ENCODE measurements at regions not wholly inside any gene's neighbourhood (a gene's known extent, or its start where the extent isn't known, plus 50 kb on each side); places are given as distances from the start of the nearest gene placed in this dataset.
"Not testable (repeated sequence)": the region's sequence is repeated elsewhere in the genome, so short reads cannot be mapped to it uniquely, and the experiment has no call there.

DNA sequence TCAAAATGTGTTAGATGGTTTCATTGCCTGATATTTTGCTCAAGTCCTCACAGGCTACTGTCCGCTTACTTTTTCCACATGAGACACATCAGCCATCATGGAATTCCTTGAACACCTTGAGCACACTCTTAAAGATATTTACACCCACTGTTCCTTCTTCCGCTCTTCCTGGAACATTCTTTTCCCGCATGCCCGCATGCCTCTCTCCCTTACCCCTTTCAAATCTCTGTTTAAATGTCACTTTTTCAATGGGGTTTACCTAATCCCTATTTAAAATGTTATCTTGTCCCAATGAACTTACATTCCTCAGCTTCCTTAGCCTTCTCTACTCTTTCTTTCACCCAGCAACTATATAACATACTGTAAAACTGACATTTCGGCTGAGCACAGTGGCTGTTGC is 503.3 kb upstream of the PTCHD4 start:
- ATAC-seq (no peak), DNase-seq (no peak)
- ChIA-PET CTCF (interaction anchor here (1.1 kb wide), 1 partner anchor 11 kb away, joined by 3 read pairs; no protein-coding TSS in a partner anchor), POLR2A (interaction anchor here (0.5 kb wide), 1 partner anchor 21 kb away, joined by 5 read pairs; no protein-coding TSS in a partner anchor)
- no peaks in the 10 kb centered on the region for H3K4me1 Mint-ChIP-seq
- intact Hi-C loops (cut with DNase I, micrococcal nuclease) = no loop called here
- no peaks in the 10 kb centered on the region for H3K36me3 Mint-ChIP-seq (ENCODE audit: low read depth)
- H3K9me3 Mint-ChIP-seq (ENCODE audit: low read depth) = peaks cover 4% of the 10 kb centered on the region
- no peak overlapping the region for H3K4me3 Mint-ChIP-seq
- H3K27ac Mint-ChIP-seq = no peak overlapping the region
- H3K27me3 Mint-ChIP-seq = no peaks in the 10 kb centered on the region

DNA sequence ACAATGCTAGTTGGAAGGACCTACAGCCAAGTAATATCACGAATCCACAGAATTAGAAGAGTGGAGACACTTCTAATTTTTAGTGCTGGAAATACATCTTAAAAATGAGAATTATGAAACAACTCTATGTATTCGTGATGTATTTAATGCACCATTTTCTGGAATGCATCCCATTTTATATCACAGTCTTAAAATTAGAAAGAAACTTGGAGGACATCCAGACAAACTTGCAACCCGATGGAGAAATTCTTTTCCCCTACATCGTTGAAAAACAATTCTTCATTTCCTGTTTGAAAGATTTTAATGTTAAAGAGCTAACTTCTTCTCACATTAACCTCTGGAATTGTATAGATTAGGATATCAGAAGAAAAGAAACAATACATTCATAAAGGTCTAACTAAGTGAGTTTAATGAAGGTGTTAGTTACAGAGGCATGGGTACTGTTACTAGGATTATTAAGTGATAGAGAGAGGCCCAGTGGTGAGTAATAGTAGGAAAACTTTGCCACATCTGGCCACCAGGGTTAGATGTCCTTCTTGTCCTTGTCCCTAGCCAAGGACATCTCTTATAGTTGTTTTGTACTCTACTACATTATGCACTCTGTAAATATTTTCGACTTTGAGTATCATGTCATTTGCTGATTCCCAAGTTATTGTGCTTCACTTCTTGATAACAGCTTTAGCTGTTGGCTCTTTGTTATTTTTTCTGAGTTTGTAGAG is 502.4 kb upstream of the PTCHD4 start:
- POLR2A ChIA-PET = interaction anchor here (0.5 kb wide), 1 partner anchor 22 kb away, joined by 5 read pairs; no protein-coding TSS in a partner anchor
- intact Hi-C loops (cut with DNase I, micrococcal nuclease) = no loop called here
- H3K9me3 Mint-ChIP-seq (ENCODE audit: low read depth) = peaks cover 5% of the 10 kb centered on the region
- no peaks in the 10 kb centered on the region for H3K36me3 Mint-ChIP-seq (ENCODE audit: low read depth)
- CTCF ChIA-PET = interaction anchor here (1.1 kb wide), 1 partner anchor 10 kb away, joined by 3 read pairs; no protein-coding TSS in a partner anchor
- no peak overlapping the region for H3K4me3 Mint-ChIP-seq
- no peaks in the 10 kb centered on the region for H3K4me1 Mint-ChIP-seq
- H3K27me3 Mint-ChIP-seq = no peaks in the 10 kb centered on the region
- DNase-seq (no peak), ATAC-seq (no peak)
- H3K27ac Mint-ChIP-seq = no peak overlapping the region

DNA sequence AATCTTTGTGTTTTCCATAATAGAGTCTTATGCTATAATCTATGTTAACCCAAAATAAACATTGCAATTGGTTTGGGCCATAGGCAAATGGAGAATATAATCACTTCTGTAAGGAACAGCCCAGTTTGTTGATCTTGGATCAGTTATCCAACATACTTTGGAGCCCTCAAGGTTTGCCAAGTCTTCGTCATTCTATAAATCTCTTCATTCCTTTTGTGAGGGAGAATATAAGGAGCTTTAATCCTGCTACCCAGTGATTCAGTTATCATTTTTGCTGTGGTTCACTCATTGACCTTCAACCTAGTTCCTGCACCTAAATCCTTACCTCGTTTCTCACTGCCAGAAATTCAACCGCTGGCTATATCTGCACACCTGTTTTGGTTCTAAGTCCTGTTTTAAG is 500.3 kb upstream of the PTCHD4 start:
- no peak overlapping the region for H3K27ac Mint-ChIP-seq
- ChIA-PET POLR2A (no interaction called here), CTCF (no interaction called here)
- H3K27me3 Mint-ChIP-seq = no peaks in the 10 kb centered on the region
- peaks cover 5% of the 10 kb centered on the region for H3K9me3 Mint-ChIP-seq (ENCODE audit: low read depth)
- ATAC-seq = no peak
- DNase-seq = no peak
- H3K36me3 Mint-ChIP-seq (ENCODE audit: low read depth) = no peaks in the 10 kb centered on the region
- no peak overlapping the region for H3K4me3 Mint-ChIP-seq
- intact Hi-C loops (cut with DNase I, micrococcal nuclease) = no loop called here
- H3K4me1 Mint-ChIP-seq = no peaks in the 10 kb centered on the region

DNA sequence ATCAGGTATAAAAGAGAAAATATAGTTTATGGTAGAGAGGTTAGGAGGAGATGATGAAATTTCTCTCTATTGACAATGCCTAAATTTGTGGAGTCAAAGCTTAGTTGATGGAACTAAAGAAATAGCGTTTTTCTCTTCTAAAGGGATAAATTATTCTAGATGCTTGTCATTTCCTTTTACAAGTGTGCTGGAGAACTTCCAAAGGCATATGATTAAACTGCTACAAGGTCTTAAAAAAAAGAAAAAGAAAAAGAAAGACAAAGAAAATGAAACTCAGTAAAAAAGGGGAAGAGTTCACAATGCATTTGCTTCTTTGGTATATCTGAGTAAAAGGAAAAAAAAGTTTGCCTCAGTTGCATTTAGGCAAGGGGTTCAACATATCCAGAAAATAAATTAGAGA is 499.8 kb upstream of the PTCHD4 start:
- intact Hi-C loops (cut with DNase I, micrococcal nuclease) = no loop called here
- POLR2A ChIA-PET = no interaction called here
- Mint-ChIP-seq H3K9me3 (ENCODE audit: low read depth) (peaks cover 5% of the 10 kb centered on the region), H3K27me3 (no peaks in the 10 kb centered on the region), H3K4me3 (no peak overlapping the region), H3K36me3 (ENCODE audit: low read depth) (no peaks in the 10 kb centered on the region), H3K4me1 (no peaks in the 10 kb centered on the region), H3K27ac (no peak overlapping the region)
- DNase-seq (no peak), ATAC-seq (no peak)
- CTCF ChIA-PET = no interaction called here

DNA sequence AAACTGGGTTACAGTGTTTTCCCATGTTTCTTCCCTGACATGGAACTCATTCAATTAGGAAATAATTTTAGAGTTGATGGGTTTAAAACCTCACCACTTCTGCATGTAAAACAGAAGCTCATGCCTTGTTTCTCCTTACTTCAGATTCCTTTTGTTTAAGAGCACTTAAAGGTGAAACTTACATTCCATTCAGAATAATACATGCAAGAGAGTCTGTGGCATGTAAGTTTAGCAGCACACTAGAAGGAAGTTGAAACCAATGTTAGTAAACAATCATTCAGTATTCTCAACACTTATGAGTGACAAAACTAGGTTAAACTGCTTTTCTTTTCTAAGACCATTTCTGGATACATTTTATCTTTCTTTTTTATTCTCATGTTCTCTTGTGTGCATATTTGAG is 495.6 kb upstream of the PTCHD4 start:
- H3K27ac Mint-ChIP-seq = no peak overlapping the region
- no peaks in the 10 kb centered on the region for H3K27me3 Mint-ChIP-seq
- H3K9me3 Mint-ChIP-seq (ENCODE audit: low read depth) = peaks cover 1% of the 10 kb centered on the region
- POLR2A ChIA-PET = no interaction called here
- no peaks in the 10 kb centered on the region for H3K36me3 Mint-ChIP-seq (ENCODE audit: low read depth)
- CTCF ChIA-PET = no interaction called here
- DNase-seq (no peak), ATAC-seq (no peak)
- intact Hi-C loops (cut with DNase I, micrococcal nuclease) = no loop called here
- no peaks in the 10 kb centered on the region for H3K4me1 Mint-ChIP-seq
- no peak overlapping the region for H3K4me3 Mint-ChIP-seq

DNA sequence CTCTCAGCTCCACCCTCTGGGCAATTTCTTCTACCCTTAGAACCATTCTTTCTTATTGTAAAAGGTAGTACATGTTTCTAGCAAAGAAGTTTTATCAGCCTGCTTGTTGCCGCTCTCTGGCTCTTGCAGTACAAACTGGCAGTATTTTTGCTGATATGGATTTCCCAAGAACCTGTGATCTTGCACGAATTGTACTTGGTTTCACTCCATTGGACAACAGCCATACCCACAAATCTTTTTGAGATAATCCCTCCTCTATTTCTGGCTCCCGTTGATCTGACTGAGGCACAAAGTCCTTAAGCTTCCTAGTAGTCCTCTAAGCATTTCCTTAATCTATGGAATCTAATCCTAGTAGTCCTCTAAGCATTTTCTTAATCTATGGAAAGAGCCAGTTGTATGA is 487.0 kb upstream of the PTCHD4 start:
- ATAC-seq = no peak
- no peaks in the 10 kb centered on the region for H3K4me1 Mint-ChIP-seq
- CTCF ChIA-PET = no interaction called here
- H3K27me3 Mint-ChIP-seq = no peaks in the 10 kb centered on the region
- no peak for DNase-seq
- peaks cover 2% of the 10 kb centered on the region for H3K9me3 Mint-ChIP-seq (ENCODE audit: low read depth)
- POLR2A ChIA-PET = no interaction called here
- intact Hi-C loops (cut with DNase I, micrococcal nuclease) = no loop called here
- H3K4me3 Mint-ChIP-seq = no peak overlapping the region
- H3K27ac Mint-ChIP-seq = no peak overlapping the region
- H3K36me3 Mint-ChIP-seq (ENCODE audit: low read depth) = no peaks in the 10 kb centered on the region

DNA sequence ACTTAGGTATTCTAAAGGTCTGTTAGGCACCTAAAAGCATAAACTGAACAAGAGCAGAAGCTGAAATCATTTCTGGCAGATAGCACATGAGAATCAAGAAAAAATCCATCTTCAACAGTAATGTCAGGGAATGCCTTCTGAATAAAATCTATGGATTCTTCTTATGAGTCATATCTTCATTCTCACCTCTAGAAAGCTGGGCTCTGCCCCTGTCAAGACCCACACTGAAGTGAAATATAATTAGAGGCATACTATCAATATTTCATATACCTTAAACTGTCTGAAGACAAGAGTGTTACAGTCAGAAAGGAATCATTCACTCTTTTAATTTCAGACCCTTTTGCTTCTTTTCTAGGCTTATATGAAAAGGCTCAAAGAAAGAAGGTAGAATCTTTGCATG is 485.8 kb upstream of the PTCHD4 start:
- Mint-ChIP-seq H3K27me3 (no peaks in the 10 kb centered on the region), H3K4me3 (no peak overlapping the region), H3K9me3 (ENCODE audit: low read depth) (peaks cover 3% of the 10 kb centered on the region), H3K4me1 (no peaks in the 10 kb centered on the region), H3K36me3 (ENCODE audit: low read depth) (no peaks in the 10 kb centered on the region), H3K27ac (no peak overlapping the region)
- ChIA-PET POLR2A (no interaction called here), CTCF (interaction anchor here (0.6 kb wide), 1 partner anchor 259 kb away, joined by 3 read pairs; no protein-coding TSS in a partner anchor)
- no peak for DNase-seq
- ATAC-seq = no peak
- intact Hi-C loops (cut with DNase I, micrococcal nuclease) = no loop called here

DNA sequence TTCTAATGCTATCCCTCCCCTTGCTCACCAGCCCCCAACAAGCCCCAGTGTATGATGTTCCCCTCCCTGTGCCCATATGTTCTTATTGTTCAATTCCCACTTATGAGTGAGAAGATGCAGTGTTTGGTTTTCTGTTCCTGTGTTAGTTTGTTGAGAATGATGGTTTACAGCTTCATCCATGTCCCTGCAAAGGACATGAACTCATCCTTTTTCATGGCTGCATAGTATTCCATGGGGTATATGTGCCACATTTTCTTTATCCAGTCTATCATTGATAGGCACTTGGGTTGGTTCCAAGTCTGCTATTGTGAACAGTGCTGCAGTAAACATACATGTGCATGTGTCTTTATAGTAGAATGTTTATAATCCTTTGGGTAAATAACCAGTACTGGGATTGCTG is 480.2 kb upstream of the PTCHD4 start:
- H3K36me3 Mint-ChIP-seq (ENCODE audit: low read depth); intact Hi-C loops (cut with DNase I, micrococcal nuclease); H3K9me3 Mint-ChIP-seq (ENCODE audit: low read depth); H3K27me3 Mint-ChIP-seq; H3K4me3 Mint-ChIP-seq; CTCF ChIA-PET; ATAC-seq; POLR2A ChIA-PET; DNase-seq; H3K4me1 Mint-ChIP-seq; H3K27ac Mint-ChIP-seq: not testable (repeated sequence)

DNA sequence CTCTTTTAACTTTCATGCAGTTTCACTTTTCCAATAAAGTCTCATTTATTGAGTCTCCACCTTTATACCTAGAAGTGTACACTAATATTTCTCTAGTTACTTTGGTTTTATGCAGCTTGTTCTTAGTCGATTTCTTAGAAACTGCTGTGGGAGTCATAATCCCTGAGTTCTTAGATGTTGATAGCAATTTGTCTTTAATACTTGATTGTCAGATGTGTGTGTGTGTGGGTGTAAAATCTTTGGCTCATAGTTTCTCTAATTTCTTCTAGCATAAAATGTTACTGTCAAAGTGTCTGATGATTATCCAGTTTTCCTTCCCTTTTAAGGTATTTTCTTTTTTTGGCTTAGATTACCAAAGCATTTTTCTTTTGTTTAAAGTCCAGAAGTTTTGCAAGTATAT is 473.8 kb upstream of the PTCHD4 start:
- Mint-ChIP-seq H3K36me3 (ENCODE audit: low read depth) (no peaks in the 10 kb centered on the region), H3K27ac (no peak overlapping the region), H3K4me1 (no peaks in the 10 kb centered on the region), H3K4me3 (no peak overlapping the region), H3K9me3 (ENCODE audit: low read depth) (no peaks in the 10 kb centered on the region), H3K27me3 (no peaks in the 10 kb centered on the region)
- intact Hi-C loops (cut with DNase I, micrococcal nuclease) = no loop called here
- ATAC-seq (no peak), DNase-seq (no peak)
- ChIA-PET CTCF (no interaction called here), POLR2A (no interaction called here)

DNA sequence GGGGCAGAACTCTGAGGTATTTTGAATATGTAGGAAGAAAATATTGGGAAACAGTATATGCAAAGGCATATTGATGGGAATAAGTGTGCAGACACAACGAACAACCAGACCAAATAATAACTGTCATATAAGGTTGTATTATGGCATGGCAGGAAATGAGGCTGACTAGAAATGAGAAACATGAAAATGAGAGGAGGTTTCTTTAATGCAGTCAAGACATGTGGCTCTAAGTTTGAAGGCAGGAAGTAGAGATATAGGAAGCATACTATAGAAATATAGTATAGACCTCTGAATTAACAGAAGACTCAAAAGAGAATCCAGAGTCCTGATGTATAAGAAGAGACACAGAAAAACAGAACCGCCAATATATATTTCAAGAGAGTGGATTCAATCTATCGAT is 459.7 kb upstream of the PTCHD4 start:
- Mint-ChIP-seq H3K36me3 (ENCODE audit: low read depth) (no peaks in the 10 kb centered on the region), H3K27ac (no peak overlapping the region)
- CTCF ChIA-PET = no interaction called here

DNA sequence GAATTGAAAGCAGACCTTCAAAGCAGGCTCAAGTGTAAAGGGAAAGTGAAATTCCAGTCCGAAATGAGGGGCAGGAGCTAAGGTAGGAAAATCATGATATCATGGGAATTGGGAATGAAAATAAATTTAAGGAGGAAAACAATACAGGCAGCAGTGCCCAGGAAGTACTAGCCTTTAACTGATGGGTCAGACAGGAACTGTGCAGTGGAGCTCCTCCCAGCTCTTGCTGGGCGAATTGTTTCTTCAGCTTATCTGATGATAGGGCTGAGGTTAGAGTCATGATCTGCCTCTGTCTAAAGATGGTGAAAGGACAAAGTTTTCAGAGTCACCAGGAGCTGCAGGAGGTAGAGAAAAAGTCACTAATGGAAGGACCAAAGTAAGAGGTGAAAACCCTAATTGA is 457.9 kb upstream of the PTCHD4 start:
- Mint-ChIP-seq H3K9me3 (ENCODE audit: low read depth) (peaks cover 5% of the 10 kb centered on the region), H3K27ac (no peak overlapping the region), H3K27me3 (no peaks in the 10 kb centered on the region), H3K4me1 (no peaks in the 10 kb centered on the region), H3K4me3 (no peak overlapping the region), H3K36me3 (ENCODE audit: low read depth) (no peaks in the 10 kb centered on the region)
- ChIA-PET POLR2A (no interaction called here), CTCF (interaction anchor here (0.6 kb wide), 1 partner anchor 512 kb away, joined by 3 read pairs; no protein-coding TSS in a partner anchor)
- ATAC-seq = no peak
- intact Hi-C loops (cut with DNase I, micrococcal nuclease) = no loop called here
- DNase-seq = no peak

More for the DNA sequence above, 459.7 kb upstream of the PTCHD4 start:
- DNase-seq (no peak), ATAC-seq (no peak)
- H3K9me3 Mint-ChIP-seq (ENCODE audit: low read depth) = peaks cover 5% of the 10 kb centered on the region
- POLR2A ChIA-PET = no interaction called here
- intact Hi-C loops (cut with DNase I, micrococcal nuclease) = no loop called here
- H3K4me1 Mint-ChIP-seq = no peaks in the 10 kb centered on the region
- no peak overlapping the region for H3K4me3 Mint-ChIP-seq
- H3K27me3 Mint-ChIP-seq = no peaks in the 10 kb centered on the region

DNA sequence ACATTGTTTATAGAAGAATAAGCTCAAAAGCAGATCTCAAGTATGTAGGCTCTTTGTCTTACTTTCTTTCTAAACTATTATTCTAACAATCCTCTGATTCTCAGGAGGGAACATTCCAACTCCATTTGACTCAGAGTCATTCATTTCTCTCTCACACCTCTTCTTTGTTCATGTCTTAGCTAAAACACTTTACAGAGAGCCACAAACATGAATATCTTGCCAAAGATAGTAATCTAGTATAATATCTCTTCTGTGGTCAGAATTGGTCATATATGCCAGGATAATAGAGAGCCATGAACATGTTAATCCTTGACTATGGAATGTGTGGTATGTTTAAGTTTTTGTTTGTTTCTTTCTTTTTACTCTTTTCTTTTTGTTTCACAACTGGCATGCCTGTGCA is 456.0 kb upstream of the PTCHD4 start:
- CTCF ChIA-PET = no interaction called here
- POLR2A ChIA-PET = no interaction called here
- no peak for DNase-seq

More for the DNA sequence above, 456.0 kb upstream of the PTCHD4 start:
- Mint-ChIP-seq H3K4me1 (no peaks in the 10 kb centered on the region), H3K4me3 (no peak overlapping the region), H3K36me3 (ENCODE audit: low read depth) (no peaks in the 10 kb centered on the region), H3K9me3 (ENCODE audit: low read depth) (peaks cover 5% of the 10 kb centered on the region), H3K27ac (no peak overlapping the region), H3K27me3 (no peaks in the 10 kb centered on the region)
- ATAC-seq = no peak
- intact Hi-C loops (cut with DNase I, micrococcal nuclease) = no loop called here

Data from activated CD4-positive, alpha-beta T cell treated with anti-CD3 and anti-CD28 coated beads for 36 hours (primary cell).